SJCRH30 (cell line): ENCODE measurements at regions not wholly inside any gene's neighbourhood (a gene's known extent, or its start where the extent isn't known, plus 50 kb on each side); places are given as distances from the start of the nearest gene placed in this dataset.

Source experiments
- DNase-seq, 2 experiments: peaks; one replicate each; pipeline ENCODE4 v3.0.0-alpha.2; 2015 to 2020
- H3K27ac ChIP-seq: fragments of 250-450 bp; sonication (Bioruptor Pico); 2 replicates; pipeline ENCODE4 v1.5.1; 2020; ENCODE audit warnings: mild to moderate bottlenecking, moderate library complexity
- H3K27me3 ChIP-seq: fragments of 250-450 bp; sonication (Bioruptor Pico); 2 replicates; pipeline ENCODE4 v1.5.1; 2020; ENCODE audit warnings: mild to moderate bottlenecking, moderate library complexity
- H3K36me3 ChIP-seq: fragments of 250-450 bp; sonication (Bioruptor Pico); 2 replicates; pipeline ENCODE4 v1.5.1; 2020; ENCODE audit warnings: mild to moderate bottlenecking, moderate library complexity
- H3K4me1 ChIP-seq: fragments of 250-450 bp; sonication (Bioruptor Pico); 2 replicates; pipeline ENCODE4 v1.5.1; 2020; ENCODE audit warnings: mild to moderate bottlenecking, moderate library complexity
- H3K4me3 ChIP-seq: fragments of 250-450 bp; sonication (Bioruptor Pico); 2 replicates; pipeline ENCODE4 v1.5.1; 2020; ENCODE audit warnings: mild to moderate bottlenecking, moderate library complexity
- H3K9me3 ChIP-seq: fragments of 250-450 bp; sonication (Bioruptor Pico); replicated peaks from 2 replicates; pipeline ENCODE4 v1.5.1; 2020; ENCODE audit warnings: mild to moderate bottlenecking, moderate library complexity

GRCh38 chr6:151721146-151721545 is 86.3 kb upstream of the ESR1 start:
- no peaks in the 10 kb centered on the region; the same call in 1 of the 2 replicates for H3K9me3 ChIP-seq
- no peak for DNase-seq
- H3K4me1 ChIP-seq: no peaks in the 10 kb centered on the region
- H3K27ac ChIP-seq: no peak overlapping the region
- no peaks in the 10 kb centered on the region for H3K27me3 ChIP-seq
- H3K36me3 ChIP-seq: no peaks in the 10 kb centered on the region
- no peak overlapping the region for H3K4me3 ChIP-seq

DNA sequence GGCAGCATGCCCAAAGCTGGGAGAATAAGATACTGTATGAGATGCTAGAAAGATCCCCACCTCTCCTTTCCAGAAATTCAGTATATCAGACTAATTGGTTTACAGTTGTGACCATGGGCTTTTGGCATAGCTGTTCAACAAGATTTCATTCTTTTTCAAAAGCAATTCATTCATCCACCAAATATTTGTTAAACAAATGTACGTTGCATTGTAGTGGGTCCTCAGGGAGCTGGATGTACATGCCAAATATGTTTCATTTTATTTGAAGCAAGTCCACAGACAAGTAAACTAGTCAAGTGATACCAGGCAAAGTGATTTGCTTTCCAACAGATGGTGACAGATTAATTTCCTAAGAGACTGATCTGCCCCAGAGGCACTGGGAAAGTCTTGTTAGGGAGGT is 85.8 kb upstream of the ESR1 start:
- no peaks in the 10 kb centered on the region for H3K36me3 ChIP-seq
- no peaks in the 10 kb centered on the region for H3K4me1 ChIP-seq
- H3K27me3 ChIP-seq: no peaks in the 10 kb centered on the region
- H3K9me3 ChIP-seq: no peaks in the 10 kb centered on the region; the same call in 1 of the 2 replicates
- DNase-seq: no peak
- no peak overlapping the region for H3K27ac ChIP-seq
- H3K4me3 ChIP-seq: no peak overlapping the region

- H3K4me3 ChIP-seq: no peak overlapping the region
- no peak overlapping the region for H3K27ac ChIP-seq
- no peak for DNase-seq
- no peaks in the 10 kb centered on the region for H3K36me3 ChIP-seq
- H3K27me3 ChIP-seq: no peaks in the 10 kb centered on the region
- no peaks in the 10 kb centered on the region; the same call in 1 of the 2 replicates for H3K9me3 ChIP-seq
- H3K4me1 ChIP-seq: no peaks in the 10 kb centered on the region
Observed at GRCh38 chr6:151722342-151722741, 85.1 kb upstream of the ESR1 start.

DNA sequence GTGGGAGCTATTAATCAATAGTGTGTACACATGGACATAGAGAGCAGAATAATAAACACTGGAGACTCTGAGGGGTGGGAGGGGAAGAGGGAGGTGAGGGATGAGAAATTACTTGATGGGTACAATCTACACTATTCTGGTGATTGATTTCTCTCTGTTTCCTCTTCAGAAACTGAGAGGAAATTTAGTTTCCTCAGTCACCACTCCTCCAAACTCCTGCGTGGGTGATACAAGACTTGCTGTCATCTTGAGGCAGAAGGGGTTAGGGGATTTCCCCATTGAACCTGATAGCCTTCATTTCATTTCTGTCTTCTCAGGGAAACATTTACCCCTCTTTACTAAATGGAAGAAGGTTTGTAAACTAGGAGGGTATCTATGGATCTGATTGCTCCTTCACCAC is 84.3 kb upstream of the ESR1 start:
- no peaks in the 10 kb centered on the region for H3K27me3 ChIP-seq
- H3K4me3 ChIP-seq: no peak overlapping the region
- no peak overlapping the region for H3K27ac ChIP-seq
- no peak for DNase-seq
- H3K36me3 ChIP-seq: no peaks in the 10 kb centered on the region
- H3K9me3 ChIP-seq: no peaks in the 10 kb centered on the region; the same call in 1 of the 2 replicates
- H3K4me1 ChIP-seq: no peaks in the 10 kb centered on the region

DNA sequence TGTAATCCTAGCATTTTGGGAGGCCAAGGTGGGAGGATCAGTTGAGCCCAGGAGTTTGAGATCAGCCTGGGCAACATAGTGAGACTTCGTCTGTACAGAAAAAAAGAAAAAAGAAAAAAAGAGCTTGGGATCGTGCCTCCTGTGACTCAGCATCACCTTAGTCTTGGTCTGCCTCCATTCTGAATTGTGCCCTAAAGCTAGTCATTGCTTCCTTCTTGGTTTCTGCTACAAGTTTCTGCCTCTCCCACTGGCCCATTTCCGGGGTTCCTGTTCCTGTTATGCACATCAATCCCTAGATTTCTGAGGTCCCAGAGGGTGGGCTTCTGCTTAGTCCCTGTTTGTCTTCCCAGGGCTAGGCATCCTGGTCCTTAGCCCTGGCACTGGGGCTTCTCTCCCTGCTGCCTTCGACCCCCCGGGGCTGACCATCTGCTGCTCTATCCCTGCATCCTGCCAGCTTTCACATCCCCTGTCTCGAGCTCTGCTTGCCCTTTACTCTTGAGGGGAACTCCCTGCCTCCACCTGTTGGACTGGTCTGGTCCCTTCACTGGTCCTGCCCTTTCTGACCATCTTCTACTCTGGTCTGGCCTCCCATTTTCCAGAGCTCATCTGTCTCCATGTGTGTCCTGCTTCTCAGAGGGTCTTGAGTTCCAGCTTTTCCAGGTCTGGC is 77.5 kb upstream of the ESR1 start:
- Histone ChIP-seq H3K36me3 (no peaks in the 10 kb centered on the region), H3K4me3 (no peak overlapping the region), H3K27me3 (no peaks in the 10 kb centered on the region), H3K9me3 (no peaks in the 10 kb centered on the region; the same call in 1 of the 2 replicates), H3K27ac (no peak overlapping the region), H3K4me1 (no peaks in the 10 kb centered on the region)
- peak in 1 of 2 experiments; percentile 6 for DNase-seq

GRCh38 chr6:151730496-151730870 is 77.0 kb upstream of the ESR1 start:
- H3K4me3 ChIP-seq: no peak overlapping the region
- H3K9me3 ChIP-seq: no peaks in the 10 kb centered on the region; the same call in 1 of the 2 replicates
- no peaks in the 10 kb centered on the region for H3K4me1 ChIP-seq
- H3K36me3 ChIP-seq: no peaks in the 10 kb centered on the region
- DNase-seq: no peak
- H3K27ac ChIP-seq: no peak overlapping the region
- no peaks in the 10 kb centered on the region for H3K27me3 ChIP-seq

GRCh38 chr6:151731313-151731712 is 76.2 kb upstream of the ESR1 start:
- H3K27ac ChIP-seq: no peak overlapping the region
- H3K27me3 ChIP-seq: no peaks in the 10 kb centered on the region
- H3K36me3 ChIP-seq: no peaks in the 10 kb centered on the region
- no peak overlapping the region for H3K4me3 ChIP-seq
- H3K4me1 ChIP-seq: no peaks in the 10 kb centered on the region
- H3K9me3 ChIP-seq: no peaks in the 10 kb centered on the region
- DNase-seq: no peak

- Histone ChIP-seq H3K27ac (no peak overlapping the region), H3K4me3 (no peak overlapping the region), H3K9me3 (no peaks in the 10 kb centered on the region), H3K27me3 (no peaks in the 10 kb centered on the region), H3K36me3 (no peaks in the 10 kb centered on the region), H3K4me1 (no peaks in the 10 kb centered on the region)
- no peak for DNase-seq
Observed at GRCh38 chr6:151733680-151734320, 73.7 kb upstream of the ESR1 start.

GRCh38 chr6:151738267-151738666 is 69.2 kb upstream of the ESR1 start:
- no peaks in the 10 kb centered on the region for H3K36me3 ChIP-seq
- no peak for DNase-seq
- no peak overlapping the region for H3K27ac ChIP-seq
- H3K27me3 ChIP-seq: no peaks in the 10 kb centered on the region
- no peaks in the 10 kb centered on the region for H3K9me3 ChIP-seq
- no peaks in the 10 kb centered on the region for H3K4me1 ChIP-seq
- H3K4me3 ChIP-seq: no peak overlapping the region

- Histone ChIP-seq H3K4me3 (no peak overlapping the region), H3K9me3 (no peaks in the 10 kb centered on the region), H3K4me1 (no peaks in the 10 kb centered on the region), H3K27me3 (no peaks in the 10 kb centered on the region), H3K27ac (no peak overlapping the region), H3K36me3 (no peaks in the 10 kb centered on the region)
- DNase-seq: no peak
Observed at GRCh38 chr6:151738960-151739359, 68.5 kb upstream of the ESR1 start.

DNA sequence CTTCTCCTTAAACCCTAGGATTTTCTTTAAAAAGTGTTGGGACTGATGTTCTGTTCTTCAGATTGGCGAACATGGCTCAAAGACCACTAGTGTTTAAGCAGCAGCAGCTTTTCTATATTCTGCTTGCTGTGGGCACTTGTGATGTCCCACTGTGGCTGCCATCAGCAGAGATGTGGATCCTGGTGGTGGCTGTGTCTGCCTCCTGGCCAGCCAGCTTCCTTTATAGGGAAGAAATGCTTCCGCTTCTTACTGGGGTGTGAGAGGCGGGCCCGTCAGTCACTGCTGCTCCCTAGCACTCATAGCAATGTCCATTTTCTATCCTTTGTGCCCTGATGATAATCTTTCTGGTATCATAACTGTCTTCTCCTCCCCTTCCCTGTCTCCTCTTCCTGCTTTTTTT is 66.7 kb upstream of the ESR1 start:
- Histone ChIP-seq H3K27ac (no peak overlapping the region), H3K9me3 (no peaks in the 10 kb centered on the region), H3K27me3 (no peaks in the 10 kb centered on the region), H3K4me1 (no peaks in the 10 kb centered on the region), H3K4me3 (no peak overlapping the region), H3K36me3 (no peaks in the 10 kb centered on the region)
- DNase-seq: no peak

- peak in 1 of 2 experiments; percentile 15 for DNase-seq
- H3K4me3 ChIP-seq: no peak overlapping the region
- no peak overlapping the region for H3K27ac ChIP-seq
- H3K9me3 ChIP-seq: no peaks in the 10 kb centered on the region
- H3K27me3 ChIP-seq: no peaks in the 10 kb centered on the region
- peaks cover 4% of the 10 kb centered on the region for H3K4me1 ChIP-seq
- H3K36me3 ChIP-seq: no peaks in the 10 kb centered on the region
Observed at GRCh38 chr6:151747896-151748295, 59.6 kb upstream of the ESR1 start.

DNA sequence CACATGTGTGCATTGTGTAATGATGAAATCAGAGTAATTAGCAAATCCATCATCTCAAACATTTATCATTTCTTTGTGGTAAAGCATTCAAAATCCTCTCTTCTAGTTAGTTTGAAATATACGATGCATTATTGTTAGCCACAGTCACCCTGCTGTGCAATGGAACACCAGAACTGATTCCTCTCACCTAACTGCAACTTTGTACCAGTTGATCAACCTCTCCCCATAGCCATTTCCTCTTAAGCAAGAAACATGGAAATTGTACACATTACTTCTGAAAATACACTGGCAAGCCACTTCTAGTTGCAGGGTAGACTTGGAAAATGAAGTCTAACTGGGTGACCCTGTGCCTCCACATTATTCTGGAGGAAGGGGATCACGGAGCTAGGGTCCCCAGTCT is 58.1 kb upstream of the ESR1 start:
- no peak for DNase-seq
- no peaks in the 10 kb centered on the region for H3K9me3 ChIP-seq
- H3K4me3 ChIP-seq: no peak overlapping the region
- H3K36me3 ChIP-seq: no peaks in the 10 kb centered on the region
- H3K27ac ChIP-seq: no peak overlapping the region
- no peaks in the 10 kb centered on the region for H3K27me3 ChIP-seq
- H3K4me1 ChIP-seq: peaks cover 4% of the 10 kb centered on the region

GRCh38 chr6:151753581-151753980 is 53.9 kb upstream of the ESR1 start:
- Histone ChIP-seq H3K27ac (no peak overlapping the region), H3K9me3 (no peaks in the 10 kb centered on the region), H3K4me3 (no peak overlapping the region), H3K4me1 (no peaks in the 10 kb centered on the region), H3K27me3 (no peaks in the 10 kb centered on the region), H3K36me3 (no peaks in the 10 kb centered on the region)
- DNase-seq: no peak

DNA sequence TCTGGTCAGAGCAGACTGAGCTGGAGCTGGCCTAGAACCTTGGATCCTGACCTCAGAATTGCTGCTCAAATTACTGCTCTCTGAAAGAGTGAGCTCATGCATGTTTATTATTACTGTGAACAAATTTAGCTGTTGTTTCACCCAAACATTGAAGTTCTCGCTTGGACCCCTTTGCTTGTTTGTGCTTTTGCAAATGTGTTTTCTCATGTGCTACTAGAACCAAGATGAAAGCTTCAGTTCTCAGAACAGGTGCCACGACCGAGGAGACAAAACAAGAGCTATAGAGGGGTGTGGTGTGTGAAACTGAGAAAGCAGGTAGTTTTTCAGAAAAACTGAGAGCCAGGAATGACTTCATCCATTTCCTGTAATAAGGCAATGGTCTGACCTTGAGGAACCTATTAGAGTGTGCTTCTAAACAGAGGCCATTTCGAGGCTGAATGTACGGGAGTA is 50.0 kb upstream of the ESR1 start:
- Histone ChIP-seq H3K36me3 (no peaks in the 10 kb centered on the region), H3K9me3 (no peaks in the 10 kb centered on the region), H3K27me3 (no peaks in the 10 kb centered on the region), H3K4me1 (no peaks in the 10 kb centered on the region; the same call in 1 of the 2 replicates), H3K27ac (no peak overlapping the region), H3K4me3 (no peak overlapping the region)
- no peak for DNase-seq
